ENCODE measurements at regions not wholly inside any gene's neighbourhood (a gene's known extent, or its start where the extent isn't known, plus 50 kb on each side); places are given as distances from the start of the nearest gene placed in this dataset.
"Not testable (repeated sequence)": the region's sequence is repeated elsewhere in the genome, so short reads cannot be mapped to it uniquely, and the experiment has no call there.

- intact Hi-C loops (cut with micrococcal nuclease); POLR2A ChIA-PET (ENCODE audit: partially characterized antibody): not testable (repeated sequence)
Measured at GRCh38 chr21:28013123-28013522, 979.6 kb downstream of the LTN1 start.

GRCh38 chr21:28011970-28012369 is 980.7 kb downstream of the LTN1 start:
- H3K4me3 ChIP-seq (ENCODE audit: low read length in 2 of 2); POLR2A ChIA-PET (ENCODE audit: partially characterized antibody); H3K9me3 ChIP-seq (ENCODE audit: control insufficient read depth in 1 of 2, low read length in 2 of 2); H3K4me3 Mint-ChIP-seq; H3K4me1 ChIP-seq (ENCODE audit: insufficient read depth, low read length); H3K27ac ChIP-seq (ENCODE audit: low read depth, low read length); intact Hi-C loops (cut with micrococcal nuclease); H3K27ac Mint-ChIP-seq; H3K36me3 Mint-ChIP-seq; CTCF ChIA-PET (ENCODE audit: partially characterized antibody); DNase-seq; H3K36me3 ChIP-seq (ENCODE audit: insufficient read depth, low read length); H3K27me3 ChIP-seq (ENCODE audit: insufficient read depth, low read length); H3K4me1 Mint-ChIP-seq; H3K27me3 Mint-ChIP-seq; H3K9me3 Mint-ChIP-seq: not testable (repeated sequence)

More at GRCh38 chr21:28013123-28013522, 979.6 kb downstream of the LTN1 start:
- H3K9me3 Mint-ChIP-seq; H3K4me3 Mint-ChIP-seq; H3K9me3 ChIP-seq (ENCODE audit: control insufficient read depth in 1 of 2, low read length in 2 of 2); H3K27me3 Mint-ChIP-seq; H3K27ac ChIP-seq (ENCODE audit: low read depth, low read length); H3K27me3 ChIP-seq (ENCODE audit: insufficient read depth, low read length); H3K36me3 Mint-ChIP-seq; H3K4me3 ChIP-seq (ENCODE audit: low read length in 2 of 2); H3K4me1 ChIP-seq (ENCODE audit: insufficient read depth, low read length); CTCF ChIA-PET (ENCODE audit: partially characterized antibody); H3K36me3 ChIP-seq (ENCODE audit: insufficient read depth, low read length); H3K4me1 Mint-ChIP-seq; DNase-seq; H3K27ac Mint-ChIP-seq: not testable (repeated sequence)

GRCh38 chr21:28008245-28008644 is 984.4 kb downstream of the LTN1 start:
- H3K9me3 ChIP-seq (ENCODE audit: control insufficient read depth in 1 of 2, low read length in 2 of 2); intact Hi-C loops (cut with micrococcal nuclease); H3K27ac ChIP-seq (ENCODE audit: low read depth, low read length); CTCF ChIA-PET (ENCODE audit: partially characterized antibody); H3K4me1 ChIP-seq (ENCODE audit: insufficient read depth, low read length); H3K27ac Mint-ChIP-seq; POLR2A ChIA-PET (ENCODE audit: partially characterized antibody); H3K27me3 ChIP-seq (ENCODE audit: insufficient read depth, low read length); H3K27me3 Mint-ChIP-seq; DNase-seq; H3K4me3 ChIP-seq (ENCODE audit: low read length in 2 of 2); H3K9me3 Mint-ChIP-seq; H3K4me3 Mint-ChIP-seq; H3K4me1 Mint-ChIP-seq; H3K36me3 ChIP-seq (ENCODE audit: insufficient read depth, low read length); H3K36me3 Mint-ChIP-seq: not testable (repeated sequence)

DNA sequence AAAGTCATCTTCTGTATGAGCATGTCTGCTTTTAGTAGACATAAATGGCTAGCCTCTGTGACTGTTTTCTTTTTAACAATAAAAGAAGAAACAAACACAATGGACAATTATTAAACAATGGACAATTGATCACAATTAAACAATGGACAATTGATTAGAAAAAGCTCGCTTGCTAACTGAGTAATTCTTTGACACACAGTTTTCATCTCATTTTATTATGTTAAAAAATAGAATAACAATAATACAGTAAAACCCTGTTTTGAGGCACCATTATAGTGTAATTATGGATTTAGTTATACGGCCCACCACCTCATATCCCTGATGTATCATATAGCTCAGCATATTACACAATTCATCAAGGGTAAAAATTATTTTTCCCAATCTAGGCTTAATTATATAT is 989.0 kb downstream of the LTN1 start:
- H3K36me3 Mint-ChIP-seq; H3K9me3 Mint-ChIP-seq; H3K4me1 ChIP-seq (ENCODE audit: insufficient read depth, low read length); H3K27ac ChIP-seq (ENCODE audit: low read depth, low read length); H3K27ac Mint-ChIP-seq; H3K27me3 ChIP-seq (ENCODE audit: insufficient read depth, low read length); H3K4me3 ChIP-seq (ENCODE audit: low read length in 2 of 2); H3K9me3 ChIP-seq (ENCODE audit: control insufficient read depth in 1 of 2, low read length in 2 of 2); intact Hi-C loops (cut with micrococcal nuclease); DNase-seq; H3K27me3 Mint-ChIP-seq; CTCF ChIA-PET (ENCODE audit: partially characterized antibody); H3K36me3 ChIP-seq (ENCODE audit: insufficient read depth, low read length); H3K4me3 Mint-ChIP-seq; POLR2A ChIA-PET (ENCODE audit: partially characterized antibody); H3K4me1 Mint-ChIP-seq: not testable (repeated sequence)

- intact Hi-C loops (cut with micrococcal nuclease); H3K36me3 Mint-ChIP-seq; H3K27ac ChIP-seq (ENCODE audit: low read depth, low read length); H3K27me3 Mint-ChIP-seq; H3K27ac Mint-ChIP-seq; H3K4me3 ChIP-seq (ENCODE audit: low read length in 2 of 2); DNase-seq; H3K4me3 Mint-ChIP-seq; CTCF ChIA-PET (ENCODE audit: partially characterized antibody); H3K9me3 ChIP-seq (ENCODE audit: control insufficient read depth in 1 of 2, low read length in 2 of 2); H3K9me3 Mint-ChIP-seq; POLR2A ChIA-PET (ENCODE audit: partially characterized antibody); H3K4me1 ChIP-seq (ENCODE audit: insufficient read depth, low read length); H3K4me1 Mint-ChIP-seq; H3K27me3 ChIP-seq (ENCODE audit: insufficient read depth, low read length); H3K36me3 ChIP-seq (ENCODE audit: insufficient read depth, low read length): not testable (repeated sequence)
Measured at GRCh38 chr21:27996906-27997305, 995.8 kb downstream of the LTN1 start.

- H3K4me3 Mint-ChIP-seq; H3K36me3 Mint-ChIP-seq; POLR2A ChIA-PET (ENCODE audit: partially characterized antibody); H3K9me3 Mint-ChIP-seq; H3K27ac Mint-ChIP-seq; CTCF ChIA-PET (ENCODE audit: partially characterized antibody); intact Hi-C loops (cut with micrococcal nuclease); H3K9me3 ChIP-seq (ENCODE audit: control insufficient read depth in 1 of 2, low read length in 2 of 2); H3K4me1 Mint-ChIP-seq; H3K27ac ChIP-seq (ENCODE audit: low read depth, low read length); H3K36me3 ChIP-seq (ENCODE audit: insufficient read depth, low read length); H3K4me3 ChIP-seq (ENCODE audit: low read length in 2 of 2); H3K27me3 ChIP-seq (ENCODE audit: insufficient read depth, low read length); DNase-seq; H3K4me1 ChIP-seq (ENCODE audit: insufficient read depth, low read length); H3K27me3 Mint-ChIP-seq: not testable (repeated sequence)
Measured at GRCh38 chr21:27984663-27985325, 1007.9 kb downstream of the LTN1 start.

GRCh38 chr21:27979446-27979845 is 1012.6 kb upstream of the ADAMTS5 start:
- CTCF ChIA-PET (ENCODE audit: partially characterized antibody); H3K36me3 Mint-ChIP-seq; H3K9me3 ChIP-seq (ENCODE audit: control insufficient read depth in 1 of 2, low read length in 2 of 2); H3K36me3 ChIP-seq (ENCODE audit: insufficient read depth, low read length); H3K27me3 Mint-ChIP-seq; H3K4me1 ChIP-seq (ENCODE audit: insufficient read depth, low read length); H3K4me3 ChIP-seq (ENCODE audit: low read length in 2 of 2); H3K27ac ChIP-seq (ENCODE audit: low read depth, low read length); H3K4me3 Mint-ChIP-seq; H3K27ac Mint-ChIP-seq; intact Hi-C loops (cut with micrococcal nuclease); H3K9me3 Mint-ChIP-seq; POLR2A ChIA-PET (ENCODE audit: partially characterized antibody); H3K4me1 Mint-ChIP-seq; H3K27me3 ChIP-seq (ENCODE audit: insufficient read depth, low read length); DNase-seq: not testable (repeated sequence)

- ChIA-PET CTCF (ENCODE audit: partially characterized antibody) (no interaction called here), POLR2A (ENCODE audit: partially characterized antibody) (no interaction called here)
- no peaks in the 10 kb centered on the region for H3K9me3 ChIP-seq (ENCODE audit: control insufficient read depth in 1 of 2, low read length in 2 of 2)
- H3K4me3 ChIP-seq (ENCODE audit: low read length in 2 of 2): no peak overlapping the region
- Mint-ChIP-seq H3K27ac (no peak overlapping the region), H3K4me3 (no peak overlapping the region), H3K27me3 (no peaks in the 10 kb centered on the region), H3K36me3 (no peaks in the 10 kb centered on the region), H3K4me1 (no peaks in the 10 kb centered on the region), H3K9me3 (peaks cover 0 to 9% (median 0%) of the 10 kb centered on the region in 8 donors)
- intact Hi-C loops (cut with micrococcal nuclease): no loop called here
- H3K4me1 ChIP-seq (ENCODE audit: insufficient read depth, low read length): no peaks in the 10 kb centered on the region
- H3K27ac ChIP-seq (ENCODE audit: low read depth, low read length): no peak overlapping the region
- DNase-seq: no peak
- no peaks in the 10 kb centered on the region for H3K36me3 ChIP-seq (ENCODE audit: insufficient read depth, low read length)
- no peaks in the 10 kb centered on the region for H3K27me3 ChIP-seq (ENCODE audit: insufficient read depth, low read length)
Measured at GRCh38 chr21:27975514-27975913, 1008.6 kb upstream of the ADAMTS5 start.

Measured in CD4-positive, alpha-beta memory T cell (primary cell).